OCI-LY3 (cell line): ENCODE measurements at regions not wholly inside any gene's neighbourhood (a gene's known extent, or its start where the extent isn't known, plus 50 kb on each side); places are given as distances from the start of the nearest gene placed in this dataset.

Experiments used
- H2AFZ ChIP-seq: fragments of 200-600, 300-600 bp; shearing (Covaris generic); 2 replicates; pipeline ENCODE4 v1.6.0; 2014; ENCODE audit warnings: antibody characterized with exemption, low read depth, low read length
- H3K27ac ChIP-seq: fragments of 200-600, 300-600 bp; sonication (generic); 2 replicates; pipeline ENCODE4 v1.5.1; 2014; ENCODE audit warnings: mild to moderate bottlenecking, low read length, moderate library complexity, mixed read lengths
- H3K27me3 ChIP-seq: fragments of 200-600, 300-600 bp; sonication (generic); 2 replicates; pipeline ENCODE4 v1.6.1; 2014; ENCODE audit warnings: low read depth, low read length, mixed read lengths
- H3K36me3 ChIP-seq: fragments of 200-600, 300-600 bp; sonication (generic); replicated peaks from 2 replicates; pipeline ENCODE3; 2014; ENCODE audit warnings: low read depth, low read length, mixed read lengths
- H3K4me1 ChIP-seq: fragments of 300-600, 200-600 bp; sonication (generic); 2 replicates; pipeline ENCODE4 v1.6.1; 2014; ENCODE audit warnings: low read length, mixed read lengths
- H3K4me2 ChIP-seq: fragments of 200-600, 300-600 bp; sonication (generic); 2 replicates; pipeline ENCODE4 v1.6.1; 2014; ENCODE audit warnings: low read length, mixed read lengths
- H3K4me3 ChIP-seq: fragments of 300-600, 200-600 bp; sonication (generic); 2 replicates; pipeline ENCODE4 v1.5.1; 2014; ENCODE audit warnings: antibody characterized with exemption, mild to moderate bottlenecking, low read length, moderate library complexity
- H3K79me2 ChIP-seq: fragments of 300-600, 200-600 bp; shearing (Covaris generic); 2 replicates; pipeline ENCODE4 v1.6.1; 2014; ENCODE audit warnings: mild to moderate bottlenecking, low read length, mixed read lengths
- H3K9ac ChIP-seq: fragments of 300-600, 200-600 bp; shearing (Covaris generic); 2 replicates; pipeline ENCODE4 v1.6.0; 2014; ENCODE audit warnings: mild to moderate bottlenecking, low read length, moderate library complexity
- H3K9me3 ChIP-seq: fragments of 200-600, 300-600 bp; shearing (Covaris generic); 2 replicates; pipeline ENCODE4 v1.6.1; 2014; ENCODE audit warnings: low read length, mixed read lengths; ENCODE audit not compliant: insufficient read depth
- H4K20me1 ChIP-seq: fragments of 200-600, 300-600 bp; sonication (generic); 2 replicates; pipeline ENCODE4 v1.6.1; 2016; ENCODE audit warnings: low read length, mixed read lengths; ENCODE audit not compliant: insufficient read depth
- EZH2phosphoT487 ChIP-seq: fragments of 200-600 bp; shearing (Covaris generic); IDR thresholded peaks from 2 replicates; pipeline ENCODE4 v1.6.1; 2018; ENCODE audit warnings: antibody characterized with exemption, mixed run types, low read depth
- TF ChIP-seq, protein P1 (sequence below): fragments of 200-600, 300-600 bp; sonication (generic); IDR thresholded peaks from 2 replicates; pipeline ENCODE4 v1.5.1; 2014; ENCODE audit warnings: antibody characterized with exemption, low read length, low read depth

DNA sequence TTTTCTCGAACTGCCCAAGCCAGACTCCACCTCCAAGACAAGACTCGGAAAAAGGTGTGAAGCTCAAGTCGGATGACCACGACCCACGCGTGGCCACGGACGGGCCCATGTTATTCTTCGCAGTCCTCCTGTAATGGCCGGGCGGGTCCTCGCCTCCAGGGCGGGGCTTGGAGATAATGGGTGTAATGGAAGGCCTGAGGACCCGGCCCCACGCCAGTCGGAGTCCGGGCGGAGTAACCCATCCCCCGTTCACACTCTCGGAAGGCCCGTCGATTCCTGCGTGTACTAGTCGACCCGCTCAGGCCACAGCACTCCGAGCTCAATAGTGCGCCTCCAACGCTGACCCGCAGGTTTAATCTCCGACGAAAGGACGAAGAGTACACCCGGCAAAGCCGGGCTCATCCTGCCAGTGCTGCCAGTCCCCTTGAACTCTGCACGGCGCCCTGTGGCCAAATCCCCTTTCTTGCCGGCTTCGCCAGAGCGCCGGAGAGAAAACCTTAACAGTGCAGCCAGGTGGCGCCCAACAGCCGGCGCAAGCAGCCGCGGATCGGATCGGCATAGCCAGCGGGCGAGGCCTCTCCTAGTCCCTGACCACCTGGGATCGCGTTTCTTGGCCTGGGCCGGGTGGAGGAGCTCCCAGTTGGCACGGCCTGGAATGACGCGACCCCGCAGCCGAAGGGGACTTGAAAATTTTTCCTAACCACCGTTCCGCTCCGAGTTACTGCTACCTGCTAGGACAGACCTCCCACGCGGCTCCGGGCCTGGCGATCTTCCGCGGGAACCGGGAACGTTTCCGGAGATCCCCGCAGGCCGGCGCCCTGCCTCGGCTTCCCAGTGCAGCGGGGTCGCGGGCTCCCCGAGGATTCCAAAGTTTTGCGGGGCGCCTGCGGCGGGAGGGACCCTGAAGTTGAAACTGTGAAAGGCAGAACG lies 762.0 kb downstream of the KCNJ18 start:
- no peak overlapping the region for H3K4me3 ChIP-seq
- no peak for TF ChIP-seq EZH2phosphoT487
- TF ChIP-seq, protein P1, sequence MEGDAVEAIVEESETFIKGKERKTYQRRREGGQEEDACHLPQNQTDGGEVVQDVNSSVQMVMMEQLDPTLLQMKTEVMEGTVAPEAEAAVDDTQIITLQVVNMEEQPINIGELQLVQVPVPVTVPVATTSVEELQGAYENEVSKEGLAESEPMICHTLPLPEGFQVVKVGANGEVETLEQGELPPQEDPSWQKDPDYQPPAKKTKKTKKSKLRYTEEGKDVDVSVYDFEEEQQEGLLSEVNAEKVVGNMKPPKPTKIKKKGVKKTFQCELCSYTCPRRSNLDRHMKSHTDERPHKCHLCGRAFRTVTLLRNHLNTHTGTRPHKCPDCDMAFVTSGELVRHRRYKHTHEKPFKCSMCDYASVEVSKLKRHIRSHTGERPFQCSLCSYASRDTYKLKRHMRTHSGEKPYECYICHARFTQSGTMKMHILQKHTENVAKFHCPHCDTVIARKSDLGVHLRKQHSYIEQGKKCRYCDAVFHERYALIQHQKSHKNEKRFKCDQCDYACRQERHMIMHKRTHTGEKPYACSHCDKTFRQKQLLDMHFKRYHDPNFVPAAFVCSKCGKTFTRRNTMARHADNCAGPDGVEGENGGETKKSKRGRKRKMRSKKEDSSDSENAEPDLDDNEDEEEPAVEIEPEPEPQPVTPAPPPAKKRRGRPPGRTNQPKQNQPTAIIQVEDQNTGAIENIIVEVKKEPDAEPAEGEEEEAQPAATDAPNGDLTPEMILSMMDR = no peak
- H2AFZ ChIP-seq = no peak overlapping the region
- H3K79me2 ChIP-seq = no peaks in the 10 kb centered on the region
- H3K4me1 ChIP-seq = no peaks in the 10 kb centered on the region
- no peak overlapping the region for H3K9ac ChIP-seq
- no peak overlapping the region for H3K4me2 ChIP-seq
- no peak overlapping the region for H3K27ac ChIP-seq
- no peaks in the 10 kb centered on the region for H3K27me3 ChIP-seq
- no peaks in the 10 kb centered on the region for H3K9me3 ChIP-seq
- H4K20me1 ChIP-seq = no peaks in the 10 kb centered on the region
- H3K36me3 ChIP-seq = no peaks in the 10 kb centered on the region

DNA sequence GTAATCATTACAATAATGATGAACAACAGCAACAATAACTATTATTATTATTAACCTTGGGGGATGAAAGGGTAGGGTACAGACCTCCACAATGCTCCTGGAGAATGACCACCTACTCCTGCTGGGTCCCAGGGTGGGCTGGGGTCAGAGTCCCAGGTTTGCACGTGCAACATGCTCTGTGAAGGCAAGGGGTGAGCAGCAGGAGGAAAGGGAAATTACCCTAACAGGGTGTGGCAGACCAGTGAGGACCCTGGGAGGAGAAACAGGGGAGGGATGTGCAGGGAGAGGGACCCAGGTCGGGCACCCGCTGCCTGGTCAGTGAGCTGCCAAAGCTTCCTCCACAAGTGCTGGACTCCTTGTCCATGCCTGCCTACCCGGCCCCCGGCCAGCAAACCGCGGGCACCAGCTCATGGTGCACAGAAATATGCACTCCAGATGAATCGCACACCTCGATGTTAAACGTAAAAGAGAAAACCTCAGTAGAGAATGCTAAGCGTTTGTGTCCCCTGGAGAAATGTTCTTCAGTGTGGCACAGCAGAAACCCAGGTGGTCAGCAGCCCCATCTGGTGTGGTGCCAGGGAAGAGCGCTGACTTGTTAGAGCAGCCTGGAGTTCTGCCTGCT lies 767.1 kb downstream of the KCNJ18 start:
- no peaks in the 10 kb centered on the region for H3K9me3 ChIP-seq
- H3K27ac ChIP-seq = no peak overlapping the region
- H3K27me3 ChIP-seq = no peaks in the 10 kb centered on the region
- no peaks in the 10 kb centered on the region for H3K4me1 ChIP-seq
- H3K79me2 ChIP-seq = no peaks in the 10 kb centered on the region
- no peak overlapping the region for H2AFZ ChIP-seq
- no peaks in the 10 kb centered on the region for H3K36me3 ChIP-seq
- TF ChIP-seq, protein P1 = no peak
- TF ChIP-seq EZH2phosphoT487 = no peak
- no peak overlapping the region for H3K9ac ChIP-seq
- H3K4me3 ChIP-seq = no peak overlapping the region
- no peak overlapping the region for H3K4me2 ChIP-seq
- no peaks in the 10 kb centered on the region for H4K20me1 ChIP-seq

DNA sequence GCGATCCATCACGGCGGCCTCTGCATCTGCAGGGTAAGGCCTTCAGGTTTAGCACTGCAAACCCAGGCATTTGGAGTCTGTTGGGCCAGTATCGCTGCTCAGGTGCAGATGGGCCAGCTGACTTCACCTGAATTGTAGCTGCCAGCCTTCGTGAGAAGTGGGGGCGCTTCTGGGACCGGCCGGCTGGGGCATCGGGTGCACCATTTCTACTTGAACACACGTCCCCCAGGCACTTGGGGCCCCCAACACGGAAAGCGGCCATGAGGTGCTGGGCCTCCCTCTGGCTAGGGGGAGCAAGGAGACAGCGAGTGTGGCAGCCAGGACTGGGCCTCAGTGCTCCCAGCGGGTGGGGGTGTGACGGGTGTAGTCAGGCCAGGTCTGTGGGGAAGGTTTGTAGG lies 767.6 kb downstream of the KCNJ18 start:
- Histone ChIP-seq H3K36me3 (no peaks in the 10 kb centered on the region), H3K27ac (no peak overlapping the region), H4K20me1 (no peaks in the 10 kb centered on the region), H3K4me1 (no peaks in the 10 kb centered on the region), H3K9me3 (no peaks in the 10 kb centered on the region), H3K4me3 (no peak overlapping the region), H3K4me2 (no peak overlapping the region), H3K79me2 (no peaks in the 10 kb centered on the region), H3K9ac (no peak overlapping the region), H2AFZ (no peak overlapping the region), H3K27me3 (no peaks in the 10 kb centered on the region)
- TF ChIP-seq, protein P1 = no peak
- TF ChIP-seq EZH2phosphoT487 = no peak

- H2AFZ ChIP-seq = no peak overlapping the region
- H3K9me3 ChIP-seq = no peaks in the 10 kb centered on the region
- no peak overlapping the region for H3K27ac ChIP-seq
- H3K9ac ChIP-seq = no peak overlapping the region
- no peaks in the 10 kb centered on the region for H3K27me3 ChIP-seq
- H3K4me2 ChIP-seq = no peak overlapping the region
- no peak overlapping the region for H3K4me3 ChIP-seq
- H3K36me3 ChIP-seq = no peaks in the 10 kb centered on the region
- H3K79me2 ChIP-seq = no peaks in the 10 kb centered on the region
- H4K20me1 ChIP-seq = no peaks in the 10 kb centered on the region
- TF ChIP-seq, protein P1 = no peak
- TF ChIP-seq EZH2phosphoT487 = no peak
- no peaks in the 10 kb centered on the region for H3K4me1 ChIP-seq
Observed at GRCh38 chr17:22460461-22461063, 768.2 kb downstream of the KCNJ18 start.
